GM19025 (cell line): ENCODE measurements at regions not wholly inside any gene's neighbourhood (a gene's known extent, or its start where the extent isn't known, plus 50 kb on each side); places are given as distances from the start of the nearest gene placed in this dataset.
"Not testable (repeated sequence)": the region's sequence is repeated elsewhere in the genome, so short reads cannot be mapped to it uniquely, and the experiment has no call there.

ENCODE experiments used
- ATAC-seq: cut with Tn5 transposase; IDR thresholded peaks from one replicate; pipeline ENCODE4 v1.9.1; 2021; ENCODE audit warnings: mild to moderate bottlenecking, low read depth, moderate library complexity; ENCODE audit not compliant: unreplicated experiment

GRCh38 chr5:124021776-124022175, 509.8 kb downstream of the CSNK1G3 start:
- no peak for ATAC-seq

GRCh38 chr5:124021066-124021641, 509.2 kb downstream of the CSNK1G3 start:
- ATAC-seq: no peak

- not testable (repeated sequence) for ATAC-seq
These were observed 505.3 kb downstream of the CSNK1G3 start for GRCh38 chr5:124017321-124017720.

GRCh38 chr5:124007675-124008398, 495.9 kb downstream of the CSNK1G3 start:
- ATAC-seq: no peak

DNA sequence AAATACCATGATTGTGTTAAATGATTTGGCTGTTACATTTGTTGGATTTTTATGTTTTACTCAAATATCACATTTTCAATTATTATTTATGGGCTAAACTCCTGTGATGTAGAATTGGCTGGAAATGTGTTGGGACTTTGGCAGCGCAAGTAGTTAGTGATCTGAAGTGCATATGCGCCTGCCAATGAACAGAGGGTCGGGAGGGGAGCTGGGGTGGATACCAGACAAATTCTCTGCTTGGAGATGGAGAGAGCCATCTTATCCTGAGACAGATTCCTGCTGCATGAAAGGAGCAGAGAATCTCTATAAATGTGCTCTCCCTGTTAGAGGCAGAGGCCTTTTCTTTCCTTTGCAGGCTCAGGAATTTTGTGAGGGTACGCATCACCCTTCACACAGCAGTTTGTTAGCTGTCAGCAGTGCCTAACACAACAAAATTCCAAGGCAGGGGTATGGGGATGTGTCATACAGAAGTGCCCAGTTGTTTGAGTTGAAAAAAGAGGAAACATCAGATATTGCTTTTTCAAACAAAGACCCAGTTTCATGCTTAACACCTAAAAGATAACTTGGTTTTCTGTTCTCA, 489.1 kb downstream of the CSNK1G3 start:
- ATAC-seq: no peak

- no peak for ATAC-seq
These were observed 488.6 kb downstream of the CSNK1G3 start for GRCh38 chr5:124000538-124000937.

GRCh38 chr5:123997462-123998215, 485.7 kb downstream of the CSNK1G3 start:
- no peak for ATAC-seq

- no peak for ATAC-seq
These were observed 485.1 kb downstream of the CSNK1G3 start for GRCh38 chr5:123997064-123997461.

DNA sequence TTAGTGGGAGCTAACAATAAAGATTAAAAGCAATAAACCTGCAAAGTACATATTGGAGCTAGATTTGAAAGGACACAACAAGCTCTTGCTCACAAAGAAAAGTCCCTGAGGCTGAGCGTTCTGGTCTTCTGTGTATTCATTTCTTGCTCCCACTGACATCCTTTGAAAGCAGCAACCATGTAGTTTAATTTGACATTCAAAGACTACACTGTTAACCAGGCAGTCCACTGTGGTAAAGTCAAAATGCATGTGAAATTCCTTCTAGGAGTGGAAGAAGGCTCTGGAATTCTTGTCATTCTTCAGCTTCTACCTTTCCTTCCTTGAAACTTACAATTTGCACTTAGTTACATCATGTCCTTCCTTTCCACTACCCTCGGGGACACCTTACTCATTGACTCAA, 480.7 kb downstream of the CSNK1G3 start:
- ATAC-seq: no peak

GRCh38 chr5:123987956-123988355, 476.0 kb downstream of the CSNK1G3 start:
- ATAC-seq: no peak

- ATAC-seq: peak; percentile 59
These were observed 464.5 kb downstream of the CSNK1G3 start for GRCh38 chr5:123976379-123977033.

GRCh38 chr5:123975521-123975920, 463.5 kb downstream of the CSNK1G3 start:
- not testable (repeated sequence) for ATAC-seq

DNA sequence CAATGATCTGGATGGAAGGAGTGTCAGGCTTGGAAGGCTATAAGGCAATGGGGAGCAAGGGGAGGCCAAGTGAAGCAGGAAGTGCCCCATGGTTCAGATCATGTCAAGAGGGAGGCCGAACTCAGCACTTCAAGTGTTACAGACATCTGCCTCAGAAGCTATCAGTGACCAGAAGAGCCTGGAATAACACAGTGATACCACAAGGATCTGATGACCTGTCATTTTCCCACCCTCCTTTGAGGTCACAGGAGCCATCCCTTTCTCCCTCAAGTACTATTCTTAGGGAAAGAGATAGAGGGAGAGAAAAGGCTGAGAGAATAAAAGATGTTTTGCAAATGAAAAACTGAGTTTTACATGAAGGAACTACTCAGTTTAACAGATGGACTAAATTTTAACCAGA, 454.8 kb downstream of the CSNK1G3 start:
- ATAC-seq: no peak

GRCh38 chr5:123965626-123966025, 453.6 kb downstream of the CSNK1G3 start:
- no peak for ATAC-seq

- ATAC-seq: no peak
These were observed 452.9 kb downstream of the CSNK1G3 start for GRCh38 chr5:123964884-123965283.

DNA sequence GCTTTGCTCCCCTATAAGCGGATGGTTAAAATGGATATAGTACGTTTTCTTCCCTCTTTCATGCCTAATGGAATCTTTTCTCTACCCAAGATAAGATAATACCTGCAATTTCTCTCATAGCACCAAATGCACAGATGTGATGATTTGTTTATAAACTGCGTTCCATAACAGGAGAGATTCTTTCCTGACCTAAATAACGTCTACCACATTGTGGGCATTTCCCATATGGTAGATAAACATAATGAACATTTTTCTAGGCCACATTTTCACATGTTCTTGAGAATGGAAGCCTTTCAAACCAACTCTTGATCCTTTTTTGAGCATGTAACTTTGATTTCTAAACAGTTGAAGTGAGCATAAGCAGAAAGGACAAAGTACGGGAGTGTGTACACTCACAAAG, 448.5 kb downstream of the CSNK1G3 start:
- no peak for ATAC-seq

DNA sequence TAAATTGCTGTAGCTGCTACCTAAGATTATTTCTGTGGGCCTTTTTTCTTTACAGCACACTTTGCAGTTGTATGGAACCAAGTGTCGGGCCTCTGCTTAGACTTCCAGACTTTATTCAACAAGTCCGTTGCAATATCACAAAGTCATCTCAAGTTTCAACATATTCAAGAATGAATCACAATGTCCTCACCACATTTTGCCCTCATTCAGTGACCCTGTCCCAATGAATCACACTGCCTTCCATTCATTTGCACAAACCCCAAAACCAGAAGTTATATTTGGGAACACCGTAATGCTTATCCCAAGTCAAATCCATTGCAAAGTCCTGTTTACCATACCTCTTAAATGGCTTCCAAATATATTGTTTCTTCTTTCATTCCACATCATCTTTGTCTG, 439.6 kb downstream of the CSNK1G3 start:
- no peak for ATAC-seq

- ATAC-seq: no peak
These were observed 439.0 kb downstream of the CSNK1G3 start for GRCh38 chr5:123950701-123951581.

DNA sequence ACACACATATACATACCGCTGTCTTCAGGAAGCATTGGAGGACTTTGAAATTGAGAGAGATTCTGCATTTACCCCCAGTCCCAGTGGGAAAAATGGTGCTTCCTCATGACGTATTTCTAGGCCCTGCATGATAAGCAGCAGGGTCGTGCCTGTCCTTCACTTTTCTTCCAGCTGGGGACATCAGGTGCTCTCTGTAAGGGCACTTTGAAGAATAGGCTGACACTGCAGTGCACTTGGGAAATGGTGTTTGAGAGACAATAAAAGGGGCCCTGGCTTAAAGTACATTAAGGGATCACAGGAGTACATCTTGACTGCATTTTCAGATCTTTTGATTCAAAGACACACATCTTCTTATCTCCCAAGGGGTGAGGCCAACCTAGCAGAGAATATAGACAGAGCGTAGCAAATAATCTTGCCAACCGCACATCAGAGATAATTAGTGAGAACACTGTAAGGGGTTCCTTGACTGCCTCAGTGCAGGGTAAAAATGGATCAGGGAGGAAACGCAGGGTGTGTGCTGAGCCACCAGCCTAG, 437.9 kb downstream of the CSNK1G3 start:
- no peak for ATAC-seq
